ENCODE measurements at regions not wholly inside any gene's neighbourhood (a gene's known extent, or its start where the extent isn't known, plus 50 kb on each side); places are given as distances from the start of the nearest gene placed in this dataset.
"Not testable (repeated sequence)": the region's sequence is repeated elsewhere in the genome, so short reads cannot be mapped to it uniquely, and the experiment has no call there.

GRCh38 chr11:109480251-109480650, 58.3 kb downstream of the C11orf87 start:
- no peak for DNase-seq (ENCODE audit: low read depth)

DNA sequence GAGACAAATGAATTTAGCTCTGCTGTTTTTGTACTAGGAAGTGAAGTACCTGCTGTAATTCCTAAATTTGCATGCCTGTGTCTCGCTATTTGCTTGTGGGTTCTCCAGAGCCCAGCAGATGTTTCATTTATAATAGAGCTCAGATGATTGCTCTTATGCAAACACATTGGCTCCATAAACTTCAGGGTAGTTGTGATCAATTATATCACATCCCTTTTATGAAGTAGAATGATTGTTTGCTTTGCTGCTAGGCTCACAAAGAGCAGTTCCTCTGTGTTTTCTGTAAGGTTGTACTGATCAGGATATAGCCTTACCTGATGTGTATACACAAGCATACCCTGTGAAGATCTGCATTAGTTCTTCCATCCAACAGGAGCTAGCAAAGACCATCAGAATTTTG, 64.1 kb downstream of the C11orf87 start:
- no peak for DNase-seq (ENCODE audit: low read depth)

DNA sequence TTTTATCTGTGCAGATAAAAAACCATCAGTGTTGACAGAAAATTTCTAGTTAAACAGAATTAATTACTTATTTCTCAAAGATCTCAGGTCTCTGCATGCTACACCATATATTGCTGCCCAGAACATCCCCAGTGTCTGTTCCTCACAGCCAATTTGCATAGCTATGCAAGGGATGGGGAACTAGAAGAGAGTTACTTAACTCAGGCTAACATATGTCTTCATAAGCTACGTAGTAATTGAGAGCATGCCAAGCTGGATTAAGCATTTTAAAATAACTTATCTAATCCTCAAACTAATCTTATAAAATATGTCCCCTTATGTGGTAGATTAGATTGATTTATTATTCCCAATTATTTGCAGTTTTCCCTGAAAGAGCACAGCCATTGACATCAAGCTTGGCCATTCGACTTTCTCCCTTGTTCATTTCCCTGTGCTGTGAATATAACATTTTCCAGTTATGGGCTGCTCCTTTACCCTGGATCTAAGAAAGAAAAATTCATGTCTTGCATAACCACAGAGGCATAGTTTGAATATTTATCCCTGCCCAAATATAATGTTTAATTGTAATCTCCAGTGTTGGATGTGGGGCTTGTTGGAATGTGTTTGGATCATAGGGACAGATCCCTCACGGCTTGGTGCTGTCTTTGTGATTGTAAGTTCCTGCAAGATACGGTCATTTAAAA, 69.1 kb downstream of the C11orf87 start:
- DNase-seq (ENCODE audit: low read depth): no peak

DNA sequence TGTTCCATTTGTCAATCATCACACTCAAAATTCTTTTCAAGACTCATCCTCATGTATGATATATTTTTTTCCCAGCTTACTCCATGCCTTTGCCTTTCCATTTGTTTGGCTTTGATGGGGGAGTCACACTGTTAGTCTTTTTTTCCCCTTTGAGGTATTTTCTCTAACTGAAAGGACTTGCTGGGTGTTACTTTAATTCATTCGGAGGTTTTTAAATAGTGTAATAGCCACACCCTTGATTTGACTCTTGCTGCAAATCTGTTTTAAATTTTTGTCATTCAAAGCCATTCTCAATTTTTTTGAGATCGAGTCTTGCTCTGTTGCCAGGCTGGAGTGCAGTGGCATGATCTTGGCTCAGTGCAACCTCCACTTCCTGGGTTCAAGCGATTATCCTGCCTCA, 84.1 kb downstream of the C11orf87 start:
- no peak for DNase-seq (ENCODE audit: low read depth)

- DNase-seq (ENCODE audit: low read depth): no peak
These were observed 85.3 kb downstream of the C11orf87 start for GRCh38 chr11:109507331-109507730.

DNA sequence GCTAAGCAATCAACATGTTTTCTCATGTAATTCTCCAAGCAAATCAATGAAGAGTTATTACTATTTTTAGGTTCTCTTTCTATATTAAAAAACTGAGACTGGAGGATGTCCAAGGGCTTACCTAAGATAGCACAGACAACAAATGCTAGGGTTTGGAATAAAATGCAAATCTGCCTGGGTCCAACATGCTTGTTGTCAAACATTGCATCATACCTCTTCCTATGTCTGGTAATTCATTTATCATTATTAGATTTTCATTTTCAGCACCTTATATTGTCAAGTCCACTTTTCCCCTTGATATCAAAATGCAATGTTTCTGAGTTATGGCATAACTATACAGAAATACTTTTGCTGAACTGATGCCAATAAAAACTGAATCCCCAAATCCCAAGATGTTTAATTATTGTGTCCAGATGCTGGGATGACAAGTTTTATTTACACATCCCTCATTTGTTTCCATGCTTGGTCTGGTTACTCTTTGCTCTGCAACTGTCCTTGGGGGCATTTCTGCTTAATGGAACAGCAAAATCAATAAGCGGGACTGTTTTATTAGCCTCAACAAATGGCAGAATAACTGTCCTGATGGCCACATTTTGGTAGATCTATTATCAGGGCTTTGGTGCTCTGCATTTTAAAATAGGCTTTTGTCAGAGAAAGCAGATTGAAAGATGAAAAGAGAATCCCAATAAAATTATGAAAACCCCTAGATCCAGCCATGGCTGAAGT, 86.0 kb downstream of the C11orf87 start:
- DNase-seq (ENCODE audit: low read depth): no peak

DNA sequence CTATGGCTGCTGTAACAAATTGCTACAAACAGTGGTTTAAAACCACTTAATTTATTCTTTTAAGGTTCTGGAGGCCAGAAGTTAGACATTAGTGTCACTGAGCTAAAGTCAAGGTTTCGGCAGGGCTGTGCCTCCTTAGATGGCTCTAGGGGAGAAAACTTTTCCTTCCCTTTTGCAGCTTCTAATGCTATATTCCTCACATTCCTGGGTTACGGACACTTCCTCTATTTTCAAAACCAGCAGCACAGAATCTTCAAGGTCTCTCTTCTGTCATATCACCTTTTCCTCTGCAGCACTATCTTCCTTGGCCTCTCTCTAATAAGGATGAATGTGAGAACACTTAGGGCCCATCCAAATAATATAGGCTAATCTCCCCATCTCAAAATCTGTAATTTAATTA, 87.0 kb downstream of the C11orf87 start:
- DNase-seq (ENCODE audit: low read depth): no peak

DNA sequence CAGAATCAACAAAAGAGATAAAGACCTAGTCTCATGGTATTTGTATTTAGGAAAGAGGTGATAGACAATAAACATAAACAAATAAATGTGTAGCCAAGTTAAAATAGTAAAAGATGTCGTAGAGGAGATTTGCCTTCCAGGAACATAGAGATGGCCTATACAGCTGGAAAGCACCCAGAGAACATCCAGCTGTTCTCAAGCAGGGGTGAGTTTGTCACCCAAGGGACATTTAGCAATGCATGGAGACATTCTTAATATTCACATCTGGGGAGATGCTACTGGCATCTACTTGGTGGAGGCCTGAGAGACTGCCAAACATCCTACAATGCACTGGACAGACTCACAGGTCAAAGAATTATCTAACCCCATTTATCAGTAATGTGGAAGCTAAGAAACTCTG, 88.3 kb downstream of the C11orf87 start:
- no peak for DNase-seq (ENCODE audit: low read depth)

GRCh38 chr11:109511598-109511997, 89.6 kb downstream of the C11orf87 start:
- no peak for DNase-seq (ENCODE audit: low read depth)

DNA sequence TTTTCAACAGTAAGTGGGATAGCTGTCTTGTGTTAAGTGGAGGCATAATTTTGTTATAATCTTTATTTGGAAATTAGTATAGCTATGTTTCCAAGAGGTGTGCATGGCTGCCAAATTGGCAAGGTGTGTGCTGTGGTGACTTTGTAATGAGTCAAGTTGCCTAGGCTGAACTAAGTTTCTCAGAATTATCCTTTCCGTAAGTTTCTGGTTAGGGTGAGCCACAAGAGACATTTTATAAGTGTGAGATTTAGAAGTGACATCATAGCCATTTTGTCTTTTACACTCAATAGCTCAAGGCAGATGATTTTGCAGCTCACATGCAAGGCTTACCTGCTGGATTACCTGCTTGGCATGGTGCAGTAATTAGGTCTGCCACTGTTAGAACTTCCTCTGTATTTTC, 90.3 kb downstream of the C11orf87 start:
- no peak for DNase-seq (ENCODE audit: low read depth)

- no peak for DNase-seq (ENCODE audit: low read depth)
These were observed 90.7 kb downstream of the C11orf87 start for GRCh38 chr11:109512680-109513079.

DNA sequence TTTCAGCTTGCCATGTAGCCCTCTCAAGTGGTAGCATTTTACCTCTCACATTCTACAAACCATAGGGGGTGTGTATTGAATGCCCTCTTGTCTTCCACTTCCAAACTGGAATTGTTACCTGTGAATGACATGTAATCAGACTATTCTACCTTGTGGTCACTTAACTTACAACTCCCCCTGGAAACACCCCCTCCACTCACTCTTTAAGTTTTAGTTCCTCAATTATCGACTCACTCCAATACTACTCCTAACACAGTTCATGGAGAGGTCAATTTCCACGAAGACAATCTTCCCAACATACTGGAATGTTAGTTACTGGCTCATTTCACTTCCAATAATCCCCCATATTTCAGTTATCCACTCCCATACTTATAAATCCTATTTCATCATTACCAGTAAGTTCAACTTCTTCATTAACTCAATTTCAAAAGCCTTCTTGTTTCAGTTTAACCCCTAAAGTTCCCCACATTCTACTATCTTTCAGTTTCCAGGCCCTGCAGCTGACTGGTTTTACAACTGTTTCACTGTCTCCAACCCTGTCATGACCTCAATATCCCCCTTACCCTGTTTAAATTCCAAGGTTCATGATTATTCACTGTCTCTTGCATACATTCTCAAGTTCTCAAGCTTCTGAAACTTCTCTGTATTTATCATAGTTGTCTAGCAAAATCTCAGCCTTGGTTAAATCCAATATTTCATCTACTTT, 92.5 kb downstream of the C11orf87 start:
- no peak for DNase-seq (ENCODE audit: low read depth)

GRCh38 chr11:109519253-109519652, 97.3 kb downstream of the C11orf87 start:
- DNase-seq (ENCODE audit: low read depth): no peak

DNA sequence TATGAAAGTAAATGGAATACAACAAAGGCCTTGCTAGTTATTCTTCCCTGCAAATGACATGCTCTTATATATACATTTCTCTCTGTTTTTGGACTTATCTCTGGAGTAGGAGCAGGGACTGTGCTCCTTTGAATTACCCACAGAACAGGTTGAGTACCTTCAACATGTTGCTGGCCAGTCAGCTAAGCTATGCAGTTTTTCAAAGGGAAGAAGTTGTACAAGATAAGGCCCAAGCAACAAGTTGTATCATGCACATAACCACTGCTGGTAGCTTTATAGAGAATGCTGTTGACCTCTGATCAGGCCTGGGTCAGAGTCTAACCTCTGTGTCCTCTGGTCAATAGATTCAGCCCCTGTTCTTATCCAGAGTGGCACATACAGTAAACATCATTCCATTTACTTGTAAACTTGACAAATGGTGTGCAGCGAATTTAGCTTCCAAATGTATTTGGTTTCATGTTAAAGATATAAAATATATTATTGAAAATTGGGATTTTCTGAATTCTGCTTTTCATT, 99.6 kb downstream of the C11orf87 start:
- no peak for DNase-seq (ENCODE audit: low read depth)

GRCh38 chr11:109522116-109522755, 100.2 kb downstream of the C11orf87 start:
- DNase-seq (ENCODE audit: low read depth): no peak

DNA sequence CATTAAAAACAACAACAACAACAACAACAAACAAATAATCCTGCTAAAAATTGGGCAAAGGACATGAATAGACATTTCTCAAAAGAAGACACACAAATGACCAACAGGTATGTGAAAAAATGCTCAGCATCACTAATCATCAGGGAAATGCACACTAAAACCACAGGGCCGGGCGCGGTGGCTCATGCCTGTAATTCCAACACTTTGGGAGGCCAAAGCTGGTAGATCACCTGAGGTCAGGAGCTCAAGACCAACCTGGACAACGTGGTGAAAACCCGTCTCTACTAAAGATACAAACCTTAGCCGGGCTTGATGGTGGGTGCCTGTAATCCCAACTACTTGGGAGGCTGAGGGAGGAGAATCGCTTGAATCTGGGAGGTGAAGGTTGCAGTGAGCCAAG, 103.6 kb downstream of the C11orf87 start:
- DNase-seq (ENCODE audit: low read depth): not testable (repeated sequence)

DNA sequence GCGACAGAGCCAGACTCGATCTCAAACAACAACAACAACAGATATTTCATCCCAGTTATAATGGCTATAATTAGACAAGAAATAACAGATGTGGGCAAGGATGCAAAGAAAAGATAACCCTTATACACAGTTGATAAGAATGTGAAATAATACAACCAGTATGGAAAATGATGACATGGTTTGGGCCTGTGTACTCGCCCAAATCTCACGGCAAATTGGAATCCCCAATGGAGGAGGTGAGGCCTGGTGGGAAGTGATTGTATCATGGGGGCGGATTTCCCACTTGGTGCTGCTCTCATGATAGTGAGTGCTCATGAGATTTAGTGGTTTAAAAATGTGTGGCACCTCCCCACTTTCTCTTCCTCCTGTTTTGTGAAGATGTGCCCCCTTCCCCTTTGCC, 104.1 kb downstream of the C11orf87 start:
- no peak for DNase-seq (ENCODE audit: low read depth)

GRCh38 chr11:109526931-109527330, 104.9 kb downstream of the C11orf87 start:
- no peak for DNase-seq (ENCODE audit: low read depth)

DNA sequence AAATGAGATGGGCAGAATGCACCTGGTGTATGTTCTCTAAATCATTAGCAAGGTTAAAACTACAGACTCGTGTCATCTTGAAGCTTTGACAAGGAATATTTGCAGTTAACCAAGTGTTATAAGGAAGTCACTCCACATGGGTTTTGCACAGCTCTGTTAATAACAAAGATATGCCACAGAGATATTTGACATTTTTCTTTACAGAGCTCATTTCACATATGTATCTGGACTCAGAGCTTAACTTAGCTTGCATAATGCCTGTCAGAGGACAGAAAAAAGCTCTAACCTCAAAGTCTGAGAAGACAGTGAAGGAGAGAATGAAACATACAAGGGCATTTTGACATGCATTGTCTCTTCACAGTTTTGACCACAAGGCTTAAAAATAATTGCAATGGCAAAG, 105.5 kb downstream of the C11orf87 start:
- no peak for DNase-seq (ENCODE audit: low read depth)

- no peak for DNase-seq (ENCODE audit: low read depth)
These were observed 125.5 kb downstream of the C11orf87 start for GRCh38 chr11:109547356-109548027.

GRCh38 chr11:109552376-109552775, 130.4 kb downstream of the C11orf87 start:
- DNase-seq (ENCODE audit: low read depth): no peak

- DNase-seq (ENCODE audit: low read depth): no peak
These were observed 131.3 kb downstream of the C11orf87 start for GRCh38 chr11:109553284-109553683.

Measured in T follicular helper cell (primary cell).